ENCODE measurements at regions not wholly inside any gene's neighbourhood (a gene's known extent, or its start where the extent isn't known, plus 50 kb on each side); places are given as distances from the start of the nearest gene placed in this dataset.

DNA sequence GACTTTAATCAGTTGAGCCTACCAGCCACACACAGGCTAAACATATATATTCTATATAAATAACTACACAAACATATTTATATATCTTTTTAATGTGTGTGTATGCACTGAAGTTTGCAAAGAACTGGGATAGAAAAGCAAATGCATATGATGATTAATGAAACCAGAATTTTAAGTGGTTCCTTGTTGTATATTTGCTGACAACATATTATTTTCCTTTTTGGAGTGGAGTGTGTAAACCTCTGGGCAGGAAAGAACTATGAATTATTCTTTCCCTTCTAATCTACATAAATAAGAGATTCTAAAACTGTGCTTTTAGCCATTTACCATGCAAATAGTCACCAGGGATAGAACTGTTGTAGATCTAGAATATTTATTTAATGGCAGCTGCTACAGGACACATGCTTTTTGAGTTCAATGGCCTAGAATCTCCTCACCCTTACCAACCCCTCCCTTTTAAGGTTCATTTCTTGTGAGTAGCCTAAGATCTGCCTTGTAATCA, 187.6 kb downstream of the BACH1 start:
- POLR2A ChIA-PET: no interaction called here
- DNase-seq (ENCODE audit: low spot score): no peak
- ATAC-seq: no peak
- Mint-ChIP-seq H3K27me3 (ENCODE audit: low read depth) (no peaks in the 10 kb centered on the region; the same call in 1 of the 2 replicates), H3K9me3 (peaks cover 7% of the 10 kb centered on the region), H3K4me3 (no peak overlapping the region), H3K36me3 (peaks cover 6% of the 10 kb centered on the region), H3K27ac (no peak overlapping the region), H3K4me1 (peaks cover 34% of the 10 kb centered on the region)
- TF ChIP-seq HMGA2 (CRISPR knock-in tag; IDR thresholded peaks at IDR 0.05) (no peak), SMAD3 (CRISPR knock-in tag; IDR thresholded peaks at IDR 0.05; ENCODE audit: borderline replicate concordance) (no peak), ZNF219 (CRISPR knock-in tag; IDR thresholded peaks at IDR 0.05; ENCODE audit: borderline replicate concordance) (no peak), ZNF416 (CRISPR knock-in tag; IDR thresholded peaks at IDR 0.05) (no peak), CREB1 (CRISPR knock-in tag; IDR thresholded peaks at IDR 0.05) (no peak), CREM (CRISPR knock-in tag; IDR thresholded peaks at IDR 0.05) (no peak), PRRX2 (CRISPR knock-in tag; IDR thresholded peaks at IDR 0.05) (no peak), TP53 (CRISPR knock-in tag; IDR thresholded peaks at IDR 0.05) (no peak)
- TF ChIP-seq, protein P1, sequence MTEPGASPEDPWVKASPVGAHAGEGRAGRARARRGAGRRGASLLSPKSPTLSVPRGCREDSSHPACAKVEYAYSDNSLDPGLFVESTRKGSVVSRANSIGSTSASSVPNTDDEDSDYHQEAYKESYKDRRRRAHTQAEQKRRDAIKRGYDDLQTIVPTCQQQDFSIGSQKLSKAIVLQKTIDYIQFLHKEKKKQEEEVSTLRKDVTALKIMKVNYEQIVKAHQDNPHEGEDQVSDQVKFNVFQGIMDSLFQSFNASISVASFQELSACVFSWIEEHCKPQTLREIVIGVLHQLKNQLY (CRISPR knock-in tag; IDR thresholded peaks at IDR 0.05): no peak
- TF ChIP-seq, protein P2, sequence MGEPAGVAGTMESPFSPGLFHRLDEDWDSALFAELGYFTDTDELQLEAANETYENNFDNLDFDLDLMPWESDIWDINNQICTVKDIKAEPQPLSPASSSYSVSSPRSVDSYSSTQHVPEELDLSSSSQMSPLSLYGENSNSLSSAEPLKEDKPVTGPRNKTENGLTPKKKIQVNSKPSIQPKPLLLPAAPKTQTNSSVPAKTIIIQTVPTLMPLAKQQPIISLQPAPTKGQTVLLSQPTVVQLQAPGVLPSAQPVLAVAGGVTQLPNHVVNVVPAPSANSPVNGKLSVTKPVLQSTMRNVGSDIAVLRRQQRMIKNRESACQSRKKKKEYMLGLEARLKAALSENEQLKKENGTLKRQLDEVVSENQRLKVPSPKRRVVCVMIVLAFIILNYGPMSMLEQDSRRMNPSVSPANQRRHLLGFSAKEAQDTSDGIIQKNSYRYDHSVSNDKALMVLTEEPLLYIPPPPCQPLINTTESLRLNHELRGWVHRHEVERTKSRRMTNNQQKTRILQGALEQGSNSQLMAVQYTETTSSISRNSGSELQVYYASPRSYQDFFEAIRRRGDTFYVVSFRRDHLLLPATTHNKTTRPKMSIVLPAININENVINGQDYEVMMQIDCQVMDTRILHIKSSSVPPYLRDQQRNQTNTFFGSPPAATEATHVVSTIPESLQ (CRISPR knock-in tag; IDR thresholded peaks at IDR 0.05): no peak
- TF ChIP-seq, protein P3, sequence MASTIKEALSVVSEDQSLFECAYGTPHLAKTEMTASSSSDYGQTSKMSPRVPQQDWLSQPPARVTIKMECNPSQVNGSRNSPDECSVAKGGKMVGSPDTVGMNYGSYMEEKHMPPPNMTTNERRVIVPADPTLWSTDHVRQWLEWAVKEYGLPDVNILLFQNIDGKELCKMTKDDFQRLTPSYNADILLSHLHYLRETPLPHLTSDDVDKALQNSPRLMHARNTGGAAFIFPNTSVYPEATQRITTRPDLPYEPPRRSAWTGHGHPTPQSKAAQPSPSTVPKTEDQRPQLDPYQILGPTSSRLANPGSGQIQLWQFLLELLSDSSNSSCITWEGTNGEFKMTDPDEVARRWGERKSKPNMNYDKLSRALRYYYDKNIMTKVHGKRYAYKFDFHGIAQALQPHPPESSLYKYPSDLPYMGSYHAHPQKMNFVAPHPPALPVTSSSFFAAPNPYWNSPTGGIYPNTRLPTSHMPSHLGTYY (CRISPR knock-in tag; IDR thresholded peaks at IDR 0.05): no peak
- TF ChIP-seq, protein P4, sequence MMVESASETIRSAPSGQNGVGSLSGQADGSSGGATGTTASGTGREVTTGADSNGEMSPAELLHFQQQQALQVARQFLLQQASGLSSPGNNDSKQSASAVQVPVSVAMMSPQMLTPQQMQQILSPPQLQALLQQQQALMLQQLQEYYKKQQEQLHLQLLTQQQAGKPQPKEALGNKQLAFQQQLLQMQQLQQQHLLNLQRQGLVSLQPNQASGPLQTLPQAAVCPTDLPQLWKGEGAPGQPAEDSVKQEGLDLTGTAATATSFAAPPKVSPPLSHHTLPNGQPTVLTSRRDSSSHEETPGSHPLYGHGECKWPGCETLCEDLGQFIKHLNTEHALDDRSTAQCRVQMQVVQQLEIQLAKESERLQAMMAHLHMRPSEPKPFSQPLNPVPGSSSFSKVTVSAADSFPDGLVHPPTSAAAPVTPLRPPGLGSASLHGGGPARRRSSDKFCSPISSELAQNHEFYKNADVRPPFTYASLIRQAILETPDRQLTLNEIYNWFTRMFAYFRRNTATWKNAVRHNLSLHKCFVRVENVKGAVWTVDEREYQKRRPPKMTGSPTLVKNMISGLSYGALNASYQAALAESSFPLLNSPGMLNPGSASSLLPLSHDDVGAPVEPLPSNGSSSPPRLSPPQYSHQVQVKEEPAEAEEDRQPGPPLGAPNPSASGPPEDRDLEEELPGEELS (CRISPR knock-in tag; IDR thresholded peaks at IDR 0.05): no peak
- TF ChIP-seq, protein P5, sequence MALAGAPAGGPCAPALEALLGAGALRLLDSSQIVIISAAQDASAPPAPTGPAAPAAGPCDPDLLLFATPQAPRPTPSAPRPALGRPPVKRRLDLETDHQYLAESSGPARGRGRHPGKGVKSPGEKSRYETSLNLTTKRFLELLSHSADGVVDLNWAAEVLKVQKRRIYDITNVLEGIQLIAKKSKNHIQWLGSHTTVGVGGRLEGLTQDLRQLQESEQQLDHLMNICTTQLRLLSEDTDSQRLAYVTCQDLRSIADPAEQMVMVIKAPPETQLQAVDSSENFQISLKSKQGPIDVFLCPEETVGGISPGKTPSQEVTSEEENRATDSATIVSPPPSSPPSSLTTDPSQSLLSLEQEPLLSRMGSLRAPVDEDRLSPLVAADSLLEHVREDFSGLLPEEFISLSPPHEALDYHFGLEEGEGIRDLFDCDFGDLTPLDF (CRISPR knock-in tag; IDR thresholded peaks at IDR 0.05): no peak
- CTCF ChIA-PET: interaction anchor here (2.0 kb wide), 1 partner anchor 13 kb away, joined by 9 read pairs; no protein-coding TSS in a partner anchor

Data from WTC11 (cell line).